ENCODE measurements at regions not wholly inside any gene's neighbourhood (a gene's known extent, or its start where the extent isn't known, plus 50 kb on each side); places are given as distances from the start of the nearest gene placed in this dataset.
A peak's percentile ranks its signal among the peaks of the same experiment; 100 is the strongest.

- TF ChIP-seq ZBTB49 (CRISPR knock-in tag; IDR thresholded peaks at IDR 0.05; ENCODE audit: borderline replicate concordance) (no peak), ATF2 (CRISPR knock-in tag; IDR thresholded peaks at IDR 0.05) (peak; percentile 29; the same call in 1 of the 2 replicates), ZNF549 (CRISPR knock-in tag; IDR thresholded peaks at IDR 0.05) (no peak), ZNF280D (CRISPR knock-in tag; IDR thresholded peaks at IDR 0.05) (no peak), EZH2 (conservative IDR thresholded peaks at IDR 0.05; ENCODE audit: low read depth, low read length) (no peak), KDM5B (CRISPR knock-in tag; IDR thresholded peaks at IDR 0.05; ENCODE audit: borderline replicate concordance) (no peak), ZNF205 (CRISPR knock-in tag; IDR thresholded peaks at IDR 0.05) (no peak), ATF4 (CRISPR knock-in tag; IDR thresholded peaks at IDR 0.05) (peak in 1 of 2 experiments; percentile 83; a peak in 1 of 4 replicates), GABPB1 (CRISPR knock-in tag; IDR thresholded peaks at IDR 0.05) (no peak), ZNF530 (CRISPR knock-in tag; IDR thresholded peaks at IDR 0.05; ENCODE audit: low read depth) (no peak), HIC2 (CRISPR knock-in tag; IDR thresholded peaks at IDR 0.05; ENCODE audit: low read depth) (peak; percentile 79), PCBP2 (optimal IDR thresholded peaks at IDR 0.05; ENCODE audit: low read depth, low read length, poor library complexity, severe bottlenecking) (no peak), NR2F2 (IDR thresholded peaks at IDR 0.05; ENCODE audit: borderline replicate concordance, low read depth) (peak; percentile 98), ZBTB21 (CRISPR knock-in tag; IDR thresholded peaks at IDR 0.05) (peak; percentile 58; the same call in 1 of the 2 replicates), NCOA2 (CRISPR knock-in tag; IDR thresholded peaks at IDR 0.05) (peak; percentile 93), PREB (CRISPR knock-in tag; IDR thresholded peaks at IDR 0.05) (no peak)
Observed at GRCh38 chr1:165137551-165138316, 218.8 kb downstream of the LMX1A start (continued).
